Lower lobe of right lung (tissue), 2 donors: ENCODE measurements at regions not wholly inside any gene's neighbourhood (a gene's known extent, or its start where the extent isn't known, plus 50 kb on each side); places are given as distances from the start of the nearest gene placed in this dataset.
A peak's percentile ranks its signal among the peaks of the same experiment; 100 is the strongest.

Experiments used
- ATAC-seq, 2 donors: fragments of 200-7000 bp; cut with Tn5 transposase; one replicate each; pipeline ENCODE4 v1.9.1; 2020 to 2022; ENCODE audit warnings: mild to moderate bottlenecking in 2 of 2, moderate library complexity in 2 of 2
- DNase-seq: peaks from one replicate; pipeline ENCODE4 v3.0.0-alpha.2; 2020
- H3K27ac ChIP-seq: fragments of 200-600 bp; one replicate; pipeline ENCODE4 v1.8.0; 2022
- H3K27me3 ChIP-seq: fragments of 200-600 bp; one replicate; pipeline ENCODE4 v1.8.0; 2022; ENCODE audit warnings: low read depth
- H3K36me3 ChIP-seq: fragments of 200-600 bp; one replicate; pipeline ENCODE4 v1.8.0; 2022; ENCODE audit warnings: mild to moderate bottlenecking
- H3K4me1 ChIP-seq: fragments of 200-600 bp; one replicate; pipeline ENCODE4 v1.8.0; 2022
- H3K4me3 ChIP-seq: fragments of 200-600 bp; one replicate; pipeline ENCODE4 v1.8.0; 2022; ENCODE audit warnings: mild to moderate bottlenecking
- H3K9me3 ChIP-seq: fragments of 200-600 bp; one replicate; pipeline ENCODE4 v1.8.0; 2022
- intact Hi-C: fragments of 100-400 bp; cut with DNase I; formaldehyde crosslinking; loops from one replicate; pipeline ENCODE4 v1.11.0; 2022
- TF ChIP-seq, protein P1 (sequence below): fragments of 200-600 bp; IDR thresholded peaks from one replicate; pipeline ENCODE4 v1.8.0; 2022; ENCODE audit warnings: antibody characterized with exemption, mild to moderate bottlenecking
- donor health status: DM: no; HTN: yes; CAD: no; lungs with severe emphysema.

- no peak overlapping the region for H3K27ac ChIP-seq
- intact Hi-C loops: no loop called here
- H3K27me3 ChIP-seq: no peaks in the 10 kb centered on the region
- H3K4me3 ChIP-seq: no peak overlapping the region
- no peaks in the 10 kb centered on the region for H3K4me1 ChIP-seq
- no peaks in the 10 kb centered on the region for H3K36me3 ChIP-seq
- TF ChIP-seq, protein P1, sequence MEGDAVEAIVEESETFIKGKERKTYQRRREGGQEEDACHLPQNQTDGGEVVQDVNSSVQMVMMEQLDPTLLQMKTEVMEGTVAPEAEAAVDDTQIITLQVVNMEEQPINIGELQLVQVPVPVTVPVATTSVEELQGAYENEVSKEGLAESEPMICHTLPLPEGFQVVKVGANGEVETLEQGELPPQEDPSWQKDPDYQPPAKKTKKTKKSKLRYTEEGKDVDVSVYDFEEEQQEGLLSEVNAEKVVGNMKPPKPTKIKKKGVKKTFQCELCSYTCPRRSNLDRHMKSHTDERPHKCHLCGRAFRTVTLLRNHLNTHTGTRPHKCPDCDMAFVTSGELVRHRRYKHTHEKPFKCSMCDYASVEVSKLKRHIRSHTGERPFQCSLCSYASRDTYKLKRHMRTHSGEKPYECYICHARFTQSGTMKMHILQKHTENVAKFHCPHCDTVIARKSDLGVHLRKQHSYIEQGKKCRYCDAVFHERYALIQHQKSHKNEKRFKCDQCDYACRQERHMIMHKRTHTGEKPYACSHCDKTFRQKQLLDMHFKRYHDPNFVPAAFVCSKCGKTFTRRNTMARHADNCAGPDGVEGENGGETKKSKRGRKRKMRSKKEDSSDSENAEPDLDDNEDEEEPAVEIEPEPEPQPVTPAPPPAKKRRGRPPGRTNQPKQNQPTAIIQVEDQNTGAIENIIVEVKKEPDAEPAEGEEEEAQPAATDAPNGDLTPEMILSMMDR: no peak
- no peaks in the 10 kb centered on the region for H3K9me3 ChIP-seq
- ATAC-seq (peak; percentile 12 to 56), DNase-seq (no peak)
Observed at GRCh38 chr11:104531894-104532293, 366.4 kb downstream of the CASP12 start.

- no peaks in the 10 kb centered on the region for H3K4me1 ChIP-seq
- intact Hi-C loops: no loop called here
- DNase-seq (no peak), ATAC-seq (peak in 1 of 2 donors; percentile 42)
- no peak overlapping the region for H3K27ac ChIP-seq
- H3K27me3 ChIP-seq: no peaks in the 10 kb centered on the region
- H3K9me3 ChIP-seq: no peaks in the 10 kb centered on the region
- no peak overlapping the region for H3K4me3 ChIP-seq
- H3K36me3 ChIP-seq: no peaks in the 10 kb centered on the region
- TF ChIP-seq, protein P1: no peak
Observed at GRCh38 chr11:104531075-104531474, 367.1 kb upstream of the PDGFD start.

DNA sequence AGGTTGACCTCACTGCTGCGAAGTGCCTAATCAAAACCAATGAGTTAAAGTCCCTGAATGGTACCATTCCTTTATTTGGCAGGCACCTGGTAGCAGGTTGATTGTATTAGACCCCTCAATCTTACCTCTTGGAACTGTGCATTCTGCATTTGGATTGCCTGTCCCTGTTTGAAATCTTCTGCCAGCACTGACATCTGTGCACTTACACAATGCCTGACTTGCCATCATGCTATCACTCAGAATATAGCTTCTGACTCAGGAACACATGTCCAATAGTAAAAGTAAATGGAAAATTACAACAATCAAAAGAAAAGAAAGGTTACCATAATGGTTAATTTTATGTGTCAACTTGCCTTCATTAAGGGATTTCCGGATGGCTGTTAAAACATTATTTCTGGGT, 366.0 kb upstream of the PDGFD start:
- no peak overlapping the region for H3K27ac ChIP-seq
- intact Hi-C loops: no loop called here

DNA sequence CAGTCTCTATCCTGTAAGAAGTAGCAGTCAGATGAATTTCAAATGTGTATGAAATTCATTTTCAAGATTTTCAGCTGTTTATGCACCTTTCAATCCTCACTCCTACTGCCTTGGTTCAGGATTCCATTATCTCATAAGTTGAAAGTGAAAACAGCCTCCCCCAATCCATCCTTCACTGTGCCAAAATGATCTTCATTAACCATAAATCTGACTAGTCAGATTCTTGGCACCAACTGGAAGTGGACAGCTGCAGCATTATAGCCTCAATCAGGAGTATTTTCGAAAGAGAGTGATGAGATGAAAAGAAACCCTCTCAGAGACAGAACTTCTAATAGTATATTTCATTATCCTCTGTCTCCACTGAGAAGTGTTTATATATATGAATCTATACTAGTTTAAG, 365.3 kb upstream of the PDGFD start:
- Histone ChIP-seq H3K4me3 (no peak overlapping the region), H3K27ac (no peak overlapping the region), H3K4me1 (no peaks in the 10 kb centered on the region), H3K9me3 (no peaks in the 10 kb centered on the region), H3K27me3 (no peaks in the 10 kb centered on the region), H3K36me3 (no peaks in the 10 kb centered on the region)
- TF ChIP-seq, protein P1: no peak
- ATAC-seq: no peak
- DNase-seq: no peak
- intact Hi-C loops: no loop called here

More for the DNA sequence above, 366.0 kb upstream of the PDGFD start:
- ATAC-seq (no peak), DNase-seq (no peak)
- H3K4me1 ChIP-seq: no peaks in the 10 kb centered on the region
- no peak overlapping the region for H3K4me3 ChIP-seq
- no peaks in the 10 kb centered on the region for H3K9me3 ChIP-seq
- TF ChIP-seq, protein P1: no peak
- no peaks in the 10 kb centered on the region for H3K27me3 ChIP-seq
- no peaks in the 10 kb centered on the region for H3K36me3 ChIP-seq

DNA sequence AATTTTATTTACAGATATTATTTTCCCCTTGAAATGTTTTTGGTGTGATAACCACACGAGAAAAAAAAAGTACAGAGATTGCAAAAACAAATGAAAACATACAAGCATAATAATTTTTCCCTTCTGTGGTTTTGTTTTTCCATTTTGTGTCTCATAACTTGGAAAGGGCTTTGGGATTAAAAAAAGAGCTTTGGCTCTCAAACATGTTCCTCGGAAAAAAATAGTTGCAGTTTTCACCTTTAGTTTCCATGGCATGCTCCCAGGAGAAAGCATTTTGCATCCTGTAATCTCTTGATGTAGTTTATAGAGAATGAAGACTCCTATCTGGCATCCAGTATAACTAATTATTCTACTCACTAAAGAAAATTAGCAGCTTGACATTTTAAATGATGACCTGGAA, 362.1 kb upstream of the PDGFD start:
- intact Hi-C loops: no loop called here
- TF ChIP-seq, protein P1: no peak
- no peaks in the 10 kb centered on the region for H3K9me3 ChIP-seq
- H3K27ac ChIP-seq: no peak overlapping the region
- no peaks in the 10 kb centered on the region for H3K4me1 ChIP-seq
- H3K36me3 ChIP-seq: no peaks in the 10 kb centered on the region
- ATAC-seq (no peak), DNase-seq (no peak)
- H3K27me3 ChIP-seq: no peaks in the 10 kb centered on the region
- no peak overlapping the region for H3K4me3 ChIP-seq

DNA sequence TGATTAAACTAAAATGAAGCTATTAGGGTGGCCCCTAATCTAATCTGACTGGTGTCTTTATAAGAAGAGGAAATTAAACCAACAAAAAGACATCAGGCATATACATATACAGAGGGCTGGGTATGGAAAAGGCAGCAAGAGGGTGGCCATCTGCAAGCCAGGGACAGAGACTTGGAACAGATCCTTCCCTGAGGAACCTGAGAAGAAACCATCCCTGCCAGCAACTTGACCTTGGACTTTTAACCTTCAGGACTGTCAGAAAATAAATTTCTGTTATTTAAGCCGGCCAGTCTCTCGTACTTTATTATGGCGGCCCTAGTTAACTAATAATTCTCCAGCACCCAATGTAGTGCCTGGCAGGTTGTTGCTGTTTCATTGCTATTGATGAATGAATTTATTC, 361.5 kb upstream of the PDGFD start:
- TF ChIP-seq, protein P1: no peak
- no peaks in the 10 kb centered on the region for H3K27me3 ChIP-seq

More for the DNA sequence above, 361.5 kb upstream of the PDGFD start:
- Histone ChIP-seq H3K9me3 (no peaks in the 10 kb centered on the region), H3K4me3 (no peak overlapping the region), H3K4me1 (no peaks in the 10 kb centered on the region), H3K27ac (no peak overlapping the region), H3K36me3 (no peaks in the 10 kb centered on the region)
- ATAC-seq (no peak), DNase-seq (no peak)
- intact Hi-C loops: no loop called here
